ENCODE measurements at regions not wholly inside any gene's neighbourhood (a gene's known extent, or its start where the extent isn't known, plus 50 kb on each side); places are given as distances from the start of the nearest gene placed in this dataset.

DNA sequence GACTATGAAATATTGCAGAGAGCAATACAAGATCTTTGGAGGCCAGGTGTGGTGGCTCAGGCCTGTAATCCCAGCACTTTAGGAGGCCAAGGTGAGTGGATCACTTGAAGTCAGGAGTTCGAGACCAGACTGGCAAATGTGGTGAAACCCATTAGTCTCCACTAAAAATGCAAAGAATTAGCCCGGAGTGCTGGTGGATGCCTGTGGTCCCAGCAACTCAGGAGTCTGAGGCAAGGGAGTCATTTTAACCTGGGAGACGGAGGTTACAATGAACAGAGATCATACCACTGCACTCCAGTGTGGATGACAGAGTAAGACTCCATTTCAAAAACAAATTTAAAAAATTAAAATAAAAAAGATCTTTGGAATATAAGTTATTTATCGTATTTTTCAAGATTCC, 76.6 kb downstream of the PRKAB2 start:
- no peak for TF ChIP-seq CTCF (IDR thresholded peaks at IDR 0.05)
- no peak for TF ChIP-seq EZH2 (IDR thresholded peaks at IDR 0.05)
